HCT116 (cell line): ENCODE measurements at regions not wholly inside any gene's neighbourhood (a gene's known extent, or its start where the extent isn't known, plus 50 kb on each side); places are given as distances from the start of the nearest gene placed in this dataset.

Experiments used
- ATAC-seq: fragments of 200-7000 bp; cut with Tn5 transposase; 2 replicates; pipeline ENCODE4 v1.9.1; 2020; ENCODE audit warnings: mild to moderate bottlenecking, moderate library complexity
- BruUV-seq: library from RNA; stranded (reverse); fragments of 400-500 nt; replicated peaks from 2 replicates; lab custom pipeline; 2021; lab: Mats Ljungman, UMichigan
- CTCF ChIA-PET: fragments of 300-600 bp; sonication (Branson Sonifier 250); formaldehyde crosslinking; loops from one replicate; lab custom pipeline; 2021; ENCODE audit warnings: antibody characterized with exemption; lab: Charles Lee
- POLR2A ChIA-PET: fragments of 300-600, 350-600 bp; sonication (Branson Sonifier 250); formaldehyde crosslinking; loops from one replicate; lab custom pipeline; 2021; ENCODE audit warnings: antibody characterized with exemption; lab: Charles Lee
- RAD21 ChIA-PET, 2 experiments: fragments of 300-600 bp; sonication (Branson Sonifier 250); formaldehyde crosslinking; loops; one replicate each; lab custom pipeline; 2023; ENCODE audit warnings: low total read pairs in 2 of 2; ENCODE audit not compliant: uncharacterized antibody in 2 of 2, unreplicated experiment in 2 of 2, low non-redundant PET in 1 of 2; lab: Charles Lee
- DNase-seq: peaks from one replicate; pipeline ENCODE4 v3.0.0-alpha.2; 2010; ENCODE audit warnings: low read depth, low spot score
- H2AFZ ChIP-seq: fragments of 200-600 bp; shearing (Covaris generic), sonication (generic); 2 replicates; pipeline ENCODE4 v1.6.1; 2017; ENCODE audit warnings: low read depth, mixed run types, mixed read lengths, antibody characterized with exemption, low read length; ENCODE audit not compliant: poor library complexity, severe bottlenecking
- H3K27ac ChIP-seq: 2 replicates; pipeline ENCODE4 v1.5.1; 2012; ENCODE audit warnings: low read depth, low read length
- H3K27me3 ChIP-seq: fragments of 200-600 bp; sonication (generic); 2 replicates; pipeline ENCODE4 v1.6.1; 2016; ENCODE audit warnings: mixed run types, low read length, mixed read lengths; ENCODE audit not compliant: insufficient read depth
- H3K36me3 ChIP-seq, 2 experiments: fragments of 200-500 bp in 1 of 2; fragments of 200-600 bp in 1 of 2; sonication (Bioruptor generic) in 1 of 2; sonication (generic) in 1 of 2; 2 replicates each; pipeline versions ENCODE4 v1.5.1 to v1.6.1; 2014 to 2016; ENCODE audit warnings: low read length in 2 of 2, inconsistent platforms in 1 of 2, mixed read lengths in 1 of 2, mixed run types in 1 of 2; ENCODE audit not compliant: insufficient read depth in 2 of 2, control insufficient read depth in 1 of 2
- H3K4me1 ChIP-seq, 2 experiments: fragments of 200-600 bp in 1 of 2; sonication (generic) in 1 of 2; 2 replicates each; pipeline versions ENCODE4 v1.5.1 to v1.6.1; 2012 to 2017; ENCODE audit warnings: low read length in 2 of 2, inconsistent platforms in 1 of 2, mild to moderate bottlenecking in 1 of 2, mixed read lengths in 1 of 2, mixed run types in 1 of 2, moderate library complexity in 1 of 2; ENCODE audit not compliant: insufficient read depth in 2 of 2, control insufficient read depth in 1 of 2
- H3K4me2 ChIP-seq: fragments of 200-600 bp; sonication (generic); 2 replicates; pipeline ENCODE4 v1.6.1; 2017; ENCODE audit warnings: mixed run types, low read length, mixed read lengths
- H3K4me3 ChIP-seq, 2 experiments: fragments of 200-600 bp in 1 of 2; sonication (generic) in 1 of 2; replicated peaks in 1 of 2; 2 replicates each; pipeline ENCODE4 v1.5.1; 2011 to 2016; ENCODE audit warnings: low read length in 2 of 2, control low read depth in 1 of 2, low read depth in 1 of 2, mild to moderate bottlenecking in 1 of 2, mixed read lengths in 1 of 2, mixed run types in 1 of 2
- H3K79me2 ChIP-seq: fragments of 200-600 bp; sonication (generic); 2 replicates; pipeline ENCODE4 v1.6.1; 2017; ENCODE audit warnings: mild to moderate bottlenecking, mixed run types, low read length, moderate library complexity, mixed read lengths; ENCODE audit not compliant: insufficient read depth
- H3K9ac ChIP-seq: fragments of 200-600 bp; sonication (generic); 2 replicates; pipeline ENCODE4 v1.6.1; 2016; ENCODE audit warnings: low read length, mixed read lengths
- H3K9me2 ChIP-seq: fragments of 200-600 bp; sonication (generic), shearing (Covaris generic); 2 replicates; pipeline ENCODE4 v1.6.1; 2017; ENCODE audit warnings: mixed run types, mild to moderate bottlenecking, moderate library complexity; ENCODE audit not compliant: insufficient read depth
- H3K9me3 ChIP-seq, 2 experiments: fragments of 200-500 bp in 1 of 2; fragments of 200-600 bp in 1 of 2; sonication (Bioruptor generic) in 1 of 2; sonication (generic) in 1 of 2; 2 replicates each; pipeline ENCODE4 v1.6.1; 2014 to 2017; ENCODE audit warnings: low read length in 2 of 2, mixed read lengths in 2 of 2, inconsistent platforms in 1 of 2, low read depth in 1 of 2, mild to moderate bottlenecking in 1 of 2, mixed run types in 1 of 2, moderate library complexity in 1 of 2; ENCODE audit not compliant: control insufficient read depth in 1 of 2, insufficient read depth in 1 of 2
- H4K20me1 ChIP-seq: fragments of 200-600 bp; sonication (generic), shearing (Covaris generic); 2 replicates; pipeline ENCODE4 v1.6.1; 2017; ENCODE audit warnings: mixed run types, mild to moderate bottlenecking, moderate library complexity; ENCODE audit not compliant: insufficient read depth
- EZH2 ChIP-seq: fragments of 200-600 bp; sonication (generic); IDR thresholded peaks from 2 replicates; pipeline ENCODE4 v1.6.1; 2017; ENCODE audit warnings: antibody characterized with exemption, mixed run types
- JUND ChIP-seq: IDR thresholded peaks from 2 replicates; pipeline ENCODE4 v1.6.1; 2012
- POLR2AphosphoS5 ChIP-seq: IDR thresholded peaks from 2 replicates; pipeline ENCODE4 v1.6.1; 2011; ENCODE audit warnings: mild to moderate bottlenecking, low read depth, low read length, moderate library complexity
- RAD21 ChIP-seq: IDR thresholded peaks from 2 replicates; pipeline ENCODE4 v1.6.1; 2012; ENCODE audit warnings: low read depth, mild to moderate bottlenecking
- SIN3A ChIP-seq: IDR thresholded peaks from 2 replicates; pipeline ENCODE4 v1.6.1; 2012; ENCODE audit warnings: low read depth
- intact Hi-C: fragments of 100-400 bp; cut with micrococcal nuclease; formaldehyde crosslinking; loops from 2 replicates; pipeline ENCODE4 v1.10.0; 2022
- TF ChIP-seq, protein P1 (sequence below): IDR thresholded peaks from 2 replicates; pipeline ENCODE4 v1.6.1; 2012
- TF ChIP-seq, protein P2 (sequence below): IDR thresholded peaks from 2 replicates; pipeline ENCODE4 v1.6.1; 2012; ENCODE audit warnings: low read depth

DNA sequence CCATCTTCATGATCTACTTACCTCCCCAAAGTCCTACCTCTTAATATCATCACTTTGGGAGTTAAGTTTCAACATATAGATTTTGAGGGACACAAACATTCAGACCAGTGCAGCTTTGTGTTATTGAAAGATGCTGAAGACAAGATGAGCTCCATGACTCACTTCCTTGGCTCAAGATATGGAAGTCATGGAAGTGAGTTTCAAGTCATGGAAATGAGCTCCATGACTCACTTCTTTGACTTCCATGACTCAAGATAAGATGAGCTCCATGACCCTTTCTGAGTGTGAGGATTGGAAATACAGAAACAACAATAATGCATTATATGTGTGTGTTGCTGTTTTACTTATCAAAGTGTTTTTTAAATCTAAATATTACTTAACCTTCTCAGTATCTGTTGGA is 170.2 kb upstream of the TPRG1 start (continued):
- TF ChIP-seq POLR2AphosphoS5 = no peak
- peak; percentile 67 for TF ChIP-seq JUND

DNA sequence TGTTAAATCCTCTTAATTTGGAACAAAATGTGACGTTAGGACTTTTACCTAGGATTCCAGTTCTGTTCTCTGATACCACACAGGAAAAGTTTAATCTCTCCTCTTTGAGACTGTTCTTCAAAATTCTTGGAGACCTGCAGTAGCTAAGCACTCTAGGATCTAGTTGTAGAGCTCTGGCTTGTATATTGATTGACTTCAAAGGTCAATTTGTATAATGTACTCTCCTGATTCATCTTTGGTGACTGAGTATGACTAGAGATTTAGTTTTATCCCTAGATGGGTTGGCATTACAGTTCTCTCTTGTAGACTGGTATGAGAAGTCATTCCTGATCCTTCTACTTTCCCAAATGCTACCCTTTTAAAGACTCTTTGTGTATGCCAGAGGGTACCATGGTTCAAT is 168.4 kb upstream of the TPRG1 start:
- DNase-seq = no peak
- H3K9me3 ChIP-seq = no peaks in the 10 kb centered on the region
- intact Hi-C loops = no loop called here
- CTCF ChIA-PET = no interaction called here
- H3K27me3 ChIP-seq = no peaks in the 10 kb centered on the region
- H3K27ac ChIP-seq = no peak overlapping the region
- TF ChIP-seq, protein P1, sequence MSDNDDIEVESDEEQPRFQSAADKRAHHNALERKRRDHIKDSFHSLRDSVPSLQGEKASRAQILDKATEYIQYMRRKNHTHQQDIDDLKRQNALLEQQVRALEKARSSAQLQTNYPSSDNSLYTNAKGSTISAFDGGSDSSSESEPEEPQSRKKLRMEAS = no peak
- no peak for TF ChIP-seq EZH2
- no peak for TF ChIP-seq SIN3A
- TF ChIP-seq, protein P2, sequence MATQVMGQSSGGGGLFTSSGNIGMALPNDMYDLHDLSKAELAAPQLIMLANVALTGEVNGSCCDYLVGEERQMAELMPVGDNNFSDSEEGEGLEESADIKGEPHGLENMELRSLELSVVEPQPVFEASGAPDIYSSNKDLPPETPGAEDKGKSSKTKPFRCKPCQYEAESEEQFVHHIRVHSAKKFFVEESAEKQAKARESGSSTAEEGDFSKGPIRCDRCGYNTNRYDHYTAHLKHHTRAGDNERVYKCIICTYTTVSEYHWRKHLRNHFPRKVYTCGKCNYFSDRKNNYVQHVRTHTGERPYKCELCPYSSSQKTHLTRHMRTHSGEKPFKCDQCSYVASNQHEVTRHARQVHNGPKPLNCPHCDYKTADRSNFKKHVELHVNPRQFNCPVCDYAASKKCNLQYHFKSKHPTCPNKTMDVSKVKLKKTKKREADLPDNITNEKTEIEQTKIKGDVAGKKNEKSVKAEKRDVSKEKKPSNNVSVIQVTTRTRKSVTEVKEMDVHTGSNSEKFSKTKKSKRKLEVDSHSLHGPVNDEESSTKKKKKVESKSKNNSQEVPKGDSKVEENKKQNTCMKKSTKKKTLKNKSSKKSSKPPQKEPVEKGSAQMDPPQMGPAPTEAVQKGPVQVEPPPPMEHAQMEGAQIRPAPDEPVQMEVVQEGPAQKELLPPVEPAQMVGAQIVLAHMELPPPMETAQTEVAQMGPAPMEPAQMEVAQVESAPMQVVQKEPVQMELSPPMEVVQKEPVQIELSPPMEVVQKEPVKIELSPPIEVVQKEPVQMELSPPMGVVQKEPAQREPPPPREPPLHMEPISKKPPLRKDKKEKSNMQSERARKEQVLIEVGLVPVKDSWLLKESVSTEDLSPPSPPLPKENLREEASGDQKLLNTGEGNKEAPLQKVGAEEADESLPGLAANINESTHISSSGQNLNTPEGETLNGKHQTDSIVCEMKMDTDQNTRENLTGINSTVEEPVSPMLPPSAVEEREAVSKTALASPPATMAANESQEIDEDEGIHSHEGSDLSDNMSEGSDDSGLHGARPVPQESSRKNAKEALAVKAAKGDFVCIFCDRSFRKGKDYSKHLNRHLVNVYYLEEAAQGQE = no peak
- no peak for TF ChIP-seq JUND
- TF ChIP-seq RAD21 = no peak
- no peak overlapping the region for H3K4me2 ChIP-seq
- no TSS peak for BruUV-seq
- POLR2A ChIA-PET = no interaction called here
- no peaks in the 10 kb centered on the region for H3K79me2 ChIP-seq
- no peak overlapping the region for H2AFZ ChIP-seq
- H3K4me1 ChIP-seq = peaks cover 0 to 20% of the 10 kb centered on the region in 2 experiments; a peak in 2 of 4 replicates
- ATAC-seq = no peak
- RAD21 ChIA-PET = no interaction called here
- H4K20me1 ChIP-seq = no peaks in the 10 kb centered on the region
- no peaks in the 10 kb centered on the region for H3K36me3 ChIP-seq
- H3K9me2 ChIP-seq = no peaks in the 10 kb centered on the region
- no peak overlapping the region for H3K9ac ChIP-seq
- H3K4me3 ChIP-seq = no peak overlapping the region
